C4-2B (cell line): ENCODE measurements at regions not wholly inside any gene's neighbourhood (a gene's known extent, or its start where the extent isn't known, plus 50 kb on each side); places are given as distances from the start of the nearest gene placed in this dataset.

ENCODE experiments used
- CTCF ChIP-seq: fragments of 450-650 bp; conservative IDR thresholded peaks from 2 replicates; pipeline ENCODE4 v1.5.1; 2017; ENCODE audit warnings: mild to moderate bottlenecking
- ZFX ChIP-seq: fragments of 450-650 bp; IDR thresholded peaks from 2 replicates; pipeline ENCODE4 v1.6.1; 2017

GRCh38 chr5:4180703-4181102 is 585.1 kb downstream of the IRX1 start:
- TF ChIP-seq CTCF: no peak
- no peak for TF ChIP-seq ZFX
